MCF 10A (cell line): ENCODE measurements at regions not wholly inside any gene's neighbourhood (a gene's known extent, or its start where the extent isn't known, plus 50 kb on each side); places are given as distances from the start of the nearest gene placed in this dataset.

Experiments
- BruUV-seq: library from RNA; stranded (reverse); fragments of 400-500 nt; replicated peaks from 2 replicates; lab custom pipeline; 2021; lab: Mats Ljungman, UMichigan
- CTCF ChIA-PET: fragments of 300-600 bp; sonication (Branson Sonifier 250); formaldehyde crosslinking; extraction: SDS; loops from one replicate; lab custom pipeline; 2021; ENCODE audit warnings: antibody characterized with exemption, inconsistent platforms; lab: Yijun Ruan, JAX
- POLR2A ChIA-PET: fragments of 300-600, 350-650 bp; sonication (Branson Sonifier 250); formaldehyde crosslinking; extraction: SDS; loops from one replicate; lab custom pipeline; 2020; ENCODE audit warnings: antibody characterized with exemption, inconsistent platforms; lab: Yijun Ruan, JAX
- DNase-seq: peaks from one replicate; pipeline ENCODE4 v3.0.0-alpha.2; 2018; ENCODE audit not compliant: unreplicated experiment
- H3K27ac Mint-ChIP-seq: one replicate; pipeline ENCODE4 v1.8.0; 2022; ENCODE audit warnings: mild to moderate bottlenecking, low read depth, mixed read lengths; ENCODE audit not compliant: unreplicated experiment
- H3K27me3 Mint-ChIP-seq: one replicate; pipeline ENCODE4 v1.8.0; 2022; ENCODE audit warnings: mixed read lengths; ENCODE audit not compliant: insufficient read depth, unreplicated experiment
- H3K36me3 Mint-ChIP-seq: one replicate; pipeline ENCODE4 v1.8.0; 2022; ENCODE audit warnings: mild to moderate bottlenecking, moderate library complexity, mixed read lengths; ENCODE audit not compliant: insufficient read depth, unreplicated experiment
- H3K4me1 Mint-ChIP-seq: one replicate; pipeline ENCODE4 v1.8.0; 2022; ENCODE audit warnings: mixed read lengths; ENCODE audit not compliant: insufficient read depth, unreplicated experiment
- H3K4me3 Mint-ChIP-seq: one replicate; pipeline ENCODE4 v1.8.0; 2022; ENCODE audit warnings: mild to moderate bottlenecking, moderate library complexity, mixed read lengths; ENCODE audit not compliant: unreplicated experiment
- H3K9me3 Mint-ChIP-seq: one replicate; pipeline ENCODE4 v1.8.0; 2022; ENCODE audit warnings: mixed read lengths; ENCODE audit not compliant: unreplicated experiment
- CTCF ChIP-seq: fragments of 200-600 bp; IDR thresholded peaks from one replicate; pipeline ENCODE4 v1.8.0; 2022; ENCODE audit warnings: antibody characterized with exemption, mild to moderate bottlenecking; ENCODE audit not compliant: unreplicated experiment
- intact Hi-C: fragments of 100-400 bp; cut with micrococcal nuclease; formaldehyde crosslinking; loops from 2 replicates; pipeline ENCODE4 v1.14.1; 2022

GRCh38 chr20:40195742-40196141 lies 493.3 kb downstream of the MAFB start:
- POLR2A ChIA-PET = interaction anchor here (1.0 kb wide), 1 partner anchor 8 kb away, joined by 4 read pairs; no protein-coding TSS in a partner anchor
- no peak overlapping the region for H3K4me3 Mint-ChIP-seq
- no peaks in the 10 kb centered on the region for H3K27me3 Mint-ChIP-seq
- no peaks in the 10 kb centered on the region for H3K9me3 Mint-ChIP-seq
- intact Hi-C loops = no loop called here
- no peak overlapping the region for H3K27ac Mint-ChIP-seq
- no TSS peak for BruUV-seq
- no peak for TF ChIP-seq CTCF
- CTCF ChIA-PET = no interaction called here
- no peak for DNase-seq
- no peaks in the 10 kb centered on the region for H3K36me3 Mint-ChIP-seq
- no peaks in the 10 kb centered on the region for H3K4me1 Mint-ChIP-seq

- no peaks in the 10 kb centered on the region for H3K9me3 Mint-ChIP-seq
- no peak overlapping the region for H3K27ac Mint-ChIP-seq
- ChIA-PET CTCF (interaction anchor here (0.6 to 0.8 kb wide), 2 partner anchors 32 to 928 kb away, joined by 3 read pairs; no protein-coding TSS in a partner anchor), POLR2A (interaction anchor here (0.6 kb wide), 1 partner anchor 547 kb away, joined by 3 read pairs; no protein-coding TSS in a partner anchor)
- no peak overlapping the region for H3K4me3 Mint-ChIP-seq
- no peaks in the 10 kb centered on the region for H3K36me3 Mint-ChIP-seq
- peaks cover 6% of the 10 kb centered on the region for H3K4me1 Mint-ChIP-seq
- intact Hi-C loops = no loop called here
- H3K27me3 Mint-ChIP-seq = peaks cover 11% of the 10 kb centered on the region
- no peak for DNase-seq
- TF ChIP-seq CTCF = no peak
- no TSS peak for BruUV-seq
Measured at GRCh38 chr20:40192529-40192928, 496.5 kb downstream of the MAFB start.

DNA sequence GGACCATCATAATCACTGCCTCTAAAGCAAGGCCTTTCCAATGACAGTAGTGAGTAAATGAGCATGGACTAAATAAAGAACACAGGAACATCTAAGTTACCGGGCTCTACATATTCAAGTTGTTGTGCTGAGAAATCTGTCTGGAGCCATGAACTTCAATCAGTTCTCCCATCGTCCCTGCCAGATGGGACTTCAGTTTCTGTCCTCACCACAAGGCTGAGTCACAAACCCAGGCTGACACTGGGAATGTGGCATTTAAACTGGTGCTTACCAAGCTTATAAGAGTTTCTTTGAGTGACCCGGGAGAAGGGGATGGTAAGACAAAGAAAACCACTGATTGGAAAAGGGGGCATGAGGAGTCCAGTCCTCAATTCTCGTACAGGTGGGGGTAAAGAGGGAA lies 497.0 kb downstream of the MAFB start:
- Mint-ChIP-seq H3K27me3 (peaks cover 11% of the 10 kb centered on the region), H3K9me3 (no peaks in the 10 kb centered on the region), H3K27ac (no peak overlapping the region), H3K4me1 (peaks cover 6% of the 10 kb centered on the region), H3K4me3 (no peak overlapping the region), H3K36me3 (no peaks in the 10 kb centered on the region)
- BruUV-seq = no TSS peak
- POLR2A ChIA-PET = no interaction called here
- peak; percentile 4 for DNase-seq
- no peak for TF ChIP-seq CTCF
- intact Hi-C loops = no loop called here
- CTCF ChIA-PET = interaction anchor here (0.6 to 0.8 kb wide), 4 partner anchors 32 to 928 kb away, joined by 3 read pairs; no protein-coding TSS in a partner anchor

DNA sequence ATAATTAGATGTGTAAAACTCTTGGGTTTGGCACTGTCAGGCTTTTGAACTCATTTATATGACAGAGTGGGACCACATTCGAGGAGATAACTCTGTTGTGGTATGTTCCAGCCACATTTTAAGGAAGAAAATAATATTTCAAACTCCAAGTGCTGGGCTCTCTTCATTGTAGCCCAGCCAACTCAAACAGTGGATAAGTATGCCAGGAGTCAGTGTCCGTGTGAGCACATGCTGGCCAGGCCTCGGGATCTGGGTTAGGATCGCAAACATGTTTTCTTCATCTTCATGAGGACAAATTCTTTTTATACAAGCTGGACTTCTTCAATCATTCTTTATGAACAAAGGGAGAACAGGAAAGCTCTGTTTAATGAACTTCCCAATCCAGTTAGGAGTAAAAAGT lies 497.5 kb downstream of the MAFB start:
- Mint-ChIP-seq H3K27me3 (peaks cover 11% of the 10 kb centered on the region), H3K4me3 (no peak overlapping the region), H3K27ac (no peak overlapping the region), H3K36me3 (no peaks in the 10 kb centered on the region), H3K9me3 (no peaks in the 10 kb centered on the region), H3K4me1 (peaks cover 6% of the 10 kb centered on the region)
- ChIA-PET POLR2A (interaction anchor here (0.6 kb wide), 1 partner anchor 9 kb away, joined by 3 read pairs; no protein-coding TSS in a partner anchor), CTCF (interaction anchor here (0.6 to 0.8 kb wide), 3 partner anchors 31 to 599 kb away, joined by 3 read pairs; no protein-coding TSS in a partner anchor)
- DNase-seq = no peak
- intact Hi-C loops = no loop called here
- TF ChIP-seq CTCF = no peak
- no TSS peak for BruUV-seq
